Suprapubic skin (tissue), 4 donors: ENCODE measurements at regions not wholly inside any gene's neighbourhood (a gene's known extent, or its start where the extent isn't known, plus 50 kb on each side); places are given as distances from the start of the nearest gene placed in this dataset.

Source experiments
- POLR2A ChIP-seq, 2 donors: fragments of 450-650 bp; IDR thresholded peaks; one replicate each; pipeline ENCODE4 v1.6.1; 2017; ENCODE audit warnings: antibody characterized with exemption in 2 of 2, mild to moderate bottlenecking in 2 of 2, moderate library complexity in 2 of 2
- POLR2AphosphoS5 ChIP-seq, 3 donors: sonication (generic); formaldehyde crosslinking; IDR thresholded peaks; one replicate each; pipeline ENCODE4 v1.6.1; 2017; ENCODE audit warnings: antibody characterized with exemption in 3 of 3
- TF ChIP-seq, protein P1 (sequence below), 2 donors: fragments of 200-600 bp in 1 of 2; fragments of 450-650 bp in 1 of 2; sonication (generic) in 1 of 2; IDR thresholded peaks; one replicate each; pipeline ENCODE4 v1.5.1; 2016 to 2019; ENCODE audit warnings: antibody characterized with exemption in 2 of 2, mild to moderate bottlenecking in 1 of 2, moderate library complexity in 1 of 2

DNA sequence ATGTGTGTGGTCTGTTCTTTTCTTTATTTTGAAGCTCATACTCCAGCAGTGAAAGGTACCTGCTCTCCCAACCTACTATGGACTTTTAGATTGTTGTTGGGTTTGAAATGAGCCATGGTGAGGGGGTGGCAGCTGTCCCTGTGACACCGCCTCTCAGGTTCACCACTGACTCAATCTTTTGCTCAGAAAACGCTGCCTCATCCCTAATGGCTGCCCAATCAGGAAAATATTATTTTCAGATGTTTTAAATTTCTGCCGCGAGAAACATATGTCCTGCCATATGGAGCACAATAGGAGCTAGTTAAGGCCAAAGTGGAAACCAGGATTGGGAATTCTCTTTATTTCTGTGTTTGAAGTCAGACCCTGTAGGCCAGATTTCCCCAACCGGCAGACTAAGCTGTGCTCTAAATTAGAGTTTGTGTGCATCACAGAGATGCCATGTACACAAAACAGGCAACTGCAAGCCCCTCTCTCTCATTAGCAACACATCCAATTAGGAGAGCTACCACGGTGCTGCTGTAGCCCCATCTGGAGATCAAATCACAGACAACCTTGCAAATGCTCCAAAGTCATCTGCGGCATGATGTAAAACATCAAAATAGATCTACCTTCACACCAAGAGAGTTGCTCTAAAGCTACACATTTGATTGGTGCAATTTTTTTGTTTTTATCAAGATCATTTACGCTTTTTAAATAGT lies 144.1 kb upstream of the BACH2 start:
- TF ChIP-seq, protein P1, sequence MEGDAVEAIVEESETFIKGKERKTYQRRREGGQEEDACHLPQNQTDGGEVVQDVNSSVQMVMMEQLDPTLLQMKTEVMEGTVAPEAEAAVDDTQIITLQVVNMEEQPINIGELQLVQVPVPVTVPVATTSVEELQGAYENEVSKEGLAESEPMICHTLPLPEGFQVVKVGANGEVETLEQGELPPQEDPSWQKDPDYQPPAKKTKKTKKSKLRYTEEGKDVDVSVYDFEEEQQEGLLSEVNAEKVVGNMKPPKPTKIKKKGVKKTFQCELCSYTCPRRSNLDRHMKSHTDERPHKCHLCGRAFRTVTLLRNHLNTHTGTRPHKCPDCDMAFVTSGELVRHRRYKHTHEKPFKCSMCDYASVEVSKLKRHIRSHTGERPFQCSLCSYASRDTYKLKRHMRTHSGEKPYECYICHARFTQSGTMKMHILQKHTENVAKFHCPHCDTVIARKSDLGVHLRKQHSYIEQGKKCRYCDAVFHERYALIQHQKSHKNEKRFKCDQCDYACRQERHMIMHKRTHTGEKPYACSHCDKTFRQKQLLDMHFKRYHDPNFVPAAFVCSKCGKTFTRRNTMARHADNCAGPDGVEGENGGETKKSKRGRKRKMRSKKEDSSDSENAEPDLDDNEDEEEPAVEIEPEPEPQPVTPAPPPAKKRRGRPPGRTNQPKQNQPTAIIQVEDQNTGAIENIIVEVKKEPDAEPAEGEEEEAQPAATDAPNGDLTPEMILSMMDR (IDR thresholded peaks at IDR 0.05) = no peak
- no peak for TF ChIP-seq POLR2A (IDR thresholded peaks at IDR 0.05)
- TF ChIP-seq POLR2AphosphoS5 (IDR thresholded peaks at IDR 0.05) = no peak
